ENCODE measurements at regions not wholly inside any gene's neighbourhood (a gene's known extent, or its start where the extent isn't known, plus 50 kb on each side); places are given as distances from the start of the nearest gene placed in this dataset.

GRCh38 chr4:184934961-184935360, 83.3 kb upstream of the HELT start:
- TF ChIP-seq POLR2A (IDR thresholded peaks at IDR 0.05; ENCODE audit: low read depth, low read length) (no peak), TAF1 (IDR thresholded peaks at IDR 0.05; ENCODE audit: borderline replicate concordance, low read depth, low read length) (no peak), POLR2AphosphoS5 (IDR thresholded peaks at IDR 0.05; ENCODE audit: low read depth, low read length) (no peak)
- FAIRE-seq: no peak
- no peak for DNase-seq (ENCODE audit: insufficient read length)

DNA sequence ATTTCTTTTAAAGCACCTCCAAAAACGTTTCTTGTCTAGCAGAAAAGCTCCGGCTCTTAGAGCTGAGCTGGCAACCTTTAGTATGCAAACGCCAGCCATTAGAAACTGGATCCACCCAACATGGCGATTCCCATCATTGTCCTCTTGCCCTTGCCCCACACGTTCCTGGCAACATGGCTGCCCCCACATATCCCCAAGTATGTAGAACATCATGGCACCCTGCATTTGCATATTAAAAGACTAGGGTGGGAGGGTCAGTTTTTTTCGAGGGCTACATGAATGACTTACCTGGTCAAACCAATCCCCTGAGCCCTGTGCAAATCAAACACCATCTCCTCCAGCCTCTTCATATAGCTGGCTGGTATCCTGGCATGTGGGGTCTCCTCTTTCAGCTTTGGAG, 82.2 kb upstream of the HELT start:
- FAIRE-seq (no peak), DNase-seq (ENCODE audit: insufficient read length) (no peak)
- TF ChIP-seq POLR2A (IDR thresholded peaks at IDR 0.05; ENCODE audit: low read depth, low read length) (no peak), TAF1 (IDR thresholded peaks at IDR 0.05; ENCODE audit: borderline replicate concordance, low read depth, low read length) (no peak), POLR2AphosphoS5 (IDR thresholded peaks at IDR 0.05; ENCODE audit: low read depth, low read length) (no peak)

GRCh38 chr4:184937030-184937710, 81.1 kb upstream of the HELT start:
- FAIRE-seq (no peak), DNase-seq (ENCODE audit: insufficient read length) (no peak)
- no peak for TF ChIP-seq POLR2AphosphoS5 (IDR thresholded peaks at IDR 0.05; ENCODE audit: low read depth, low read length)
- no peak for TF ChIP-seq POLR2A (IDR thresholded peaks at IDR 0.05; ENCODE audit: low read depth, low read length)
- no peak for TF ChIP-seq TAF1 (IDR thresholded peaks at IDR 0.05; ENCODE audit: borderline replicate concordance, low read depth, low read length)

GRCh38 chr4:184937745-184938144, 80.5 kb upstream of the HELT start:
- TF ChIP-seq POLR2A (IDR thresholded peaks at IDR 0.05; ENCODE audit: low read depth, low read length) (no peak), TAF1 (IDR thresholded peaks at IDR 0.05; ENCODE audit: borderline replicate concordance, low read depth, low read length) (no peak)
- no peak for FAIRE-seq
- no peak for DNase-seq (ENCODE audit: insufficient read length)

GRCh38 chr4:184938871-184939270, 79.4 kb upstream of the HELT start:
- DNase-seq (ENCODE audit: insufficient read length) (no peak), FAIRE-seq (no peak)
- no peak for TF ChIP-seq TAF1 (IDR thresholded peaks at IDR 0.05; ENCODE audit: borderline replicate concordance, low read depth, low read length)
- TF ChIP-seq POLR2AphosphoS5 (IDR thresholded peaks at IDR 0.05; ENCODE audit: low read depth, low read length): no peak
- TF ChIP-seq POLR2A (IDR thresholded peaks at IDR 0.05; ENCODE audit: low read depth, low read length): no peak

DNA sequence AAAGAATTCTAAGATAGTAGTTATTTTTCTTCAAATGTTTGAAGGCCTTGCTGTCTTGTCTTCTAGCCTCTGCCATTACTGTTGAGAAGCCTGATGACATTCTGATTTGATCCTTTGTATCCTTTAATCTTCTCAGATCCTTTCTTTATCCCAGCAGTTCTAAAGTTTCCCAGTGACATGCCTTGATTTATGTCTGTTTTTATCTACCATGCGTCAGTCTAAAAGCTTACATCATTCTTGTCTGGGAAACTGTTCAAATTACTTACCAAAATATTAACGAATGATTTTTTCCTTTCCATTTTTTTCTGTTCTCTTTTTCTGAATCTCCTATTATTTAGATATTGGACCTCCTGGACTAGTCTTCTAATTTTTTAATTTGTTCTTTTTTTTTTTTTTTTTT, 78.3 kb upstream of the HELT start:
- DNase-seq (ENCODE audit: insufficient read length): no peak
- no peak for FAIRE-seq
- TF ChIP-seq POLR2A (IDR thresholded peaks at IDR 0.05; ENCODE audit: low read depth, low read length) (no peak), POLR2AphosphoS5 (IDR thresholded peaks at IDR 0.05; ENCODE audit: low read depth, low read length) (no peak), TAF1 (IDR thresholded peaks at IDR 0.05; ENCODE audit: borderline replicate concordance, low read depth, low read length) (no peak)

DNA sequence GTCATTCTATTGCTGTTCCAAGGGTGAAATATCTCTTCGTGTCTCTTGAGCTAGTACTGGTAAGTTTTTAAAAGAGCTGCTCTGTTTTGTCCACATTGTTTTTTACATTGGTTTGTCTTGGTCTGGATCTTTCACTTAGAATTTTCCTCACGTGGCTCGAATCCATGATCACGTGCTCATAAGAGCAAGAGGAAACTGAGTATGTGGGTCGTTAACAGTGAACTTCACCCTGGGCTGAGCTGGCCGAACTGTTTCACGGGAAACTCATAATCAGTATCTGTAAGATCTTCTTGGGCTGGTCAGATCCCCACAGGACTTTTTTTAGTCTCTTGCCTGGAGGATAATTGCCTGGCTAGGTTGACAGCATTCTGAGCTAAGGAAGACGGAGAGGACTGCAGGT, 77.8 kb upstream of the HELT start:
- TF ChIP-seq POLR2AphosphoS5 (IDR thresholded peaks at IDR 0.05; ENCODE audit: low read depth, low read length) (no peak), TAF1 (IDR thresholded peaks at IDR 0.05; ENCODE audit: borderline replicate concordance, low read depth, low read length) (no peak), POLR2A (IDR thresholded peaks at IDR 0.05; ENCODE audit: low read depth, low read length) (no peak)
- no peak for FAIRE-seq
- DNase-seq (ENCODE audit: insufficient read length): no peak

DNA sequence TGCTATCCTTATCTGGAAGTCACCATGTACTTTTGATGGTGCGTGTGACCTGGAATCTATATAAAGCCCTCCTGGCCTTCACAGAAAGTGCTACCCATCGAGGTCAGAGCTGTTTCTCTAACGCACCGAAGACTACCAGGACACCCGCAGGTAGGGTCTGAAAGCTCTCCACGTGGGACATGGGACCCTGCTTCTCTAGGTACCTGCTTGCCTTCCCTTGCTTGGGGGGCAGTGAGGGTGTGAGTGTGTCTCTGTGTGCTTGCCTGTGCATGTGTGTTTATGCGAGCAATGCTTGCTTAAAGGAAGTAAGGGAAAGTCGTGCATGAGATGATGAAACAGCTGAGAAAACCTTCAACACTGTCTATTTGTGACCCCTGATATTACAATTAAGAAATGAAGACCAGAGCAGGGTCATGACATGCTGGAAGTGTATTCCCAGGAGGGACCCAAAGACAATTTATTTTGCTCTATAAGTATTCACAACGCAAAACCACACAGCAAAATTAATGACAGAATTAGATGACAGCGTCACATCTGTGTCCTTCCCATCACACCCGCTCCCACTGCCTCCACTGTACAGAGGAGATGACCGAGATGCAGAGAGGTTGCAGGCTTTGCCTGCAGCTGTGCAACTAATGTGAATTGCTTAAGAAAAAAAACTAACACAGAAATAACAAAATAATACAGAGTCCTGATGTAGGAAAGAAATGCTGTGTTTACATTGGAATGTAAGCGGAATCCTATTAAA, 76.4 kb upstream of the HELT start:
- no peak for TF ChIP-seq POLR2A (IDR thresholded peaks at IDR 0.05; ENCODE audit: low read depth, low read length)
- no peak for TF ChIP-seq TAF1 (IDR thresholded peaks at IDR 0.05; ENCODE audit: borderline replicate concordance, low read depth, low read length)
- FAIRE-seq (no peak), DNase-seq (ENCODE audit: insufficient read length) (no peak)

GRCh38 chr4:184942444-184943425, 75.6 kb upstream of the HELT start:
- no peak for TF ChIP-seq POLR2A (IDR thresholded peaks at IDR 0.05; ENCODE audit: low read depth, low read length)
- TF ChIP-seq TAF1 (IDR thresholded peaks at IDR 0.05; ENCODE audit: borderline replicate concordance, low read depth, low read length): no peak
- no peak for TF ChIP-seq POLR2AphosphoS5 (IDR thresholded peaks at IDR 0.05; ENCODE audit: low read depth, low read length)
- FAIRE-seq (no peak), DNase-seq (ENCODE audit: insufficient read length) (no peak)

DNA sequence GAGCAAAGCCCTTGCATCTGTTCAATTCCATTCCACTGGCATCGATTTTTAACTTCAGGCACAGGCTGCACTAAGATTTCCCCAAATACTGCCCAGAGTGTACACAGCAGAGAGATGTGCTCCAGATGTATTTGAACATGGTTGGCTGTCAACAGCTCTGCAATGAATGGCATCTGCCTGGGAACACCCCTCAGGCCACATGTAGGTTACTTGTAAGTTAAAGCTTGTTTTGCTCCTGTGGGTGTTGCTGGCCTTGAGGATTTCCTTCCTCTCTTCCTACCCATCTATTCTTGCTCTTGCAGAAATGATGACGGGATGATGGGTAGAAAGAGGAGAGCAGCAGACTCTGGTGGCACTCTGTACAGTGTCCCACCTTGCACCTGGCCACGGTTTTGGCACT, 69.3 kb upstream of the HELT start:
- no peak for TF ChIP-seq TAF1 (IDR thresholded peaks at IDR 0.05; ENCODE audit: borderline replicate concordance, low read depth, low read length)
- TF ChIP-seq POLR2A (IDR thresholded peaks at IDR 0.05; ENCODE audit: low read depth, low read length): no peak
- no peak for TF ChIP-seq POLR2AphosphoS5 (IDR thresholded peaks at IDR 0.05; ENCODE audit: low read depth, low read length)
- DNase-seq (ENCODE audit: insufficient read length): no peak
- no peak for FAIRE-seq

DNA sequence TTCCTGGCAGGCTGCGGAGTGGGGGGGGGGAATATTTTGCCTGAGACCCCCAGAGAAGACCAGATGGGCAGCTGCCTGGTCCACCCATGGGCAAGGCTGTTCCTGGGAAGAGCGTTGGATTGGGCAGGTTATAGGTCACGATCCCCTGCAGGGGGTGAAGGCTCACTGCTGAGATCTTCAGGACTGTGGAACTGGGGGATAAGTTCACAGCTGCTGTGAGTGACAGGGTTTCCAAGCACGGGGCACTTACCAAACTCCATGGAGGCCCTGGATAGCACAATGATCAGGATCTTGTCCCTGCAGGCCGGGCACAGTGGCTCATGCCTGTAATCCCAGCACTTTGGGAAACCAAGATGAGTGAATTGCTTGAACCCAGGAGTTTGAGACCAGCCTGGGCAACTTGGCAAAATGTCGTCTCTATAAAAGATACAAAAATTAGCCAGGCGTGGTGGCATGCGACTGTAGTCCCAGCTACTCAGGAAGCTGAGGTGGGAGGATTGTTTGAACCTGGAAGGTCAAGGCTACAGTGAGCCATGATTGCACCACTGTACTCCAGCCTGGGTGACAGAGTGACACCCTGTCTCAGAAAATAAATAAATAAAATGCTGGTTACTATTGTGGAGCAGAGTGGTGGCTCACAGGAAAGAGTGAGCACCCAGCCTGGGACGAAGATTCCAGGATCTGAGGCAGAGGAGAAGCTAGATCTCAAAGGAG, 68.0 kb upstream of the HELT start:
- DNase-seq (ENCODE audit: insufficient read length) (no peak), FAIRE-seq (no peak)
- TF ChIP-seq POLR2A (IDR thresholded peaks at IDR 0.05; ENCODE audit: low read depth, low read length) (no peak), TAF1 (IDR thresholded peaks at IDR 0.05; ENCODE audit: borderline replicate concordance, low read depth, low read length) (no peak), POLR2AphosphoS5 (IDR thresholded peaks at IDR 0.05; ENCODE audit: low read depth, low read length) (no peak)

All from GM12892 (cell line).